GM21515 (cell line): ENCODE measurements at regions not wholly inside any gene's neighbourhood (a gene's known extent, or its start where the extent isn't known, plus 50 kb on each side); places are given as distances from the start of the nearest gene placed in this dataset.

ENCODE experiments used
- ATAC-seq: cut with Tn5 transposase; IDR thresholded peaks from one replicate; pipeline ENCODE4 v1.9.1; 2021; ENCODE audit not compliant: unreplicated experiment

DNA sequence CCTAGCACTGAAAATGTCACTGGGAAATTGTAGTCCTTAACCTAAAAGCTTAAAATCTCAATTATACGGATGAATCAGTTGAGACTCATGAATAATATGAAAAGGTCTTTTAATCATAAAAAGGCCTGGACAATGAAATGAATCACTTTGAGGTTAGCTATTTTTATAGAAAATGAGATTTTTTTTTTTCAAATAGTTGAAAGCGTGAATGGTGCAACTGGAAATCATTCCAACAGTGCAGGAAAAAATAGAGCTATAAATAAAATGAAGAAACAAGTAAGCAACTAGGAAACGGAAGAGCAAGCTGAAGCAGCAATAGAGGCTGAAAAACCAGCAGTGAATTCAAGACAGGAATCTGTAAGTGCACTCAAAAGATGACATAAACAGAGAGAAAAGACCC is 142.9 kb downstream of the BACH1 start:
- ATAC-seq, result no peak

DNA sequence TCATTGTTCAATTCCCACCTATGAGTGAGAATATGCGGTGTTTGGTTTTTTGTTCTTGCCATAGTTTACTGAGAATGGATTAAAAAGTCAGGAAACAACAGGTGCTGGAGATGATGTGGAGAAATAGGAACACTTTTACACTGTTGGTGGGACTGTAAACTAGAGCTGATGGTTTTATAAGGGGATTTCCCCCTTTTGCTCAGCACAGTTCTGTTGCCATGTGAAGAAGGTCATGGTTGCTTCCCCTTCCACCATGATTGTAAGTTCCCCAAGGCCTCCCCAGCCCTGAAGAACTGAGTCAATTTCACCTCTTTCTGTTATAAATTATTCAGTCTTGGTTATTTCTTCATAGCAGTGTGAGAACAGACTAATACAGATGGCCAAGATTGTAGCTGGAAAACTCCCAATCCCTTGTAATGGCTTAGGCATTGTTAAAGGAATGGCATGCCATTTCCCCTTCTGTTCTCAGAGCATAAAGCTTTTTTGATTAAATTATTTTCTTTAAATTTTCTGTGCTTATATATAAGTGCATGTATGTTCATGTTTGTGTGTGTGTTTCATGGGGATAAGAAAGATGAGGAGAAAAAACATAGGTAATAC is 144.8 kb downstream of the BACH1 start:
- ATAC-seq, result no peak

DNA sequence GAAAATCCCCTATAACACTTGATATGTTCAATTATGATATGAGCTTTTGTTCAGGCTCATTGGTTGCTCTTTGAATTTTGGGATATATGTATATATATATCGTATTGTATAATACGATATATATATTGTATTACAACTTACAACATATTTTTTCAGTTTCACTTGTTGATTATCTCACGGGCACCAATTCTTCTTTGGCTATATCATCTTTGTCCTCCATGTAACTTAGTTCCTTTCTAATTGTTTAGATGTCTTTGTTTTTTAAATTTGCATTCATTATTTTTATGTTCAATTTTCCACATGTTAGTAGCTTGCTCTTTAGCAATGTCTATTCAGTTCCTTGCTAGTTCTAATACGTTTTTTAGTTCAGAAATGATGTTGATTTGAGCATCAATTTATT is 150.0 kb downstream of the BACH1 start:
- ATAC-seq, result no peak

DNA sequence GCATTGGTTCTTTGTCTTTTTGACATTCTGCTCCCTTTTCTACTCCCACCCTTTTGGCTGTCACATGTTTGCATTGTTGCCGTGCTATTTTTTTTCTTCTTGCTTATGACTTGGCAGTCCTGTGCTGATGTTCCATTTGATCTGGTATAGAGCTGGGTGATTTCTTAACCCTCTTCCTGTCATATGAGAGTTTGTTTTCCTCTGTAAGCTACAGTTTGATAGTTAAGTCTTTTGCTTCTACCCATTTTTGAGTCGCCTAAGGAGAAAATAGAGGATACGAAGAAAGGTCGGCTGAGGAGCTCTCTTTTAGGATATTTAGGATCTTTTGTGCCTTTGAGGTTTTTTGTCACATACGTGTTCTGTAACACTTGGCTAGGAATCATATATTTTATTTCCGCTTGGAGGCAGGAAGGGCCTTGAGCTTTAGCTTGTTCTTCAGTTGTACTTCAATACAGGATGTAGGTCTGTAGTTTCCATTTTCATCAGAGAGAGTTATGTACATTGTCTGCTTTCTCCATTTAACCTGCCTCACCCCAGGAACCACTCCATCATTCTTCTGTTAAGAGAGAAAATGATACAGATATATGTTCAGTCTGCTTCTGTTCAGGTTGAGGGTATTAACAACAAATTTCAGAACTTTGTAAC is 150.7 kb downstream of the BACH1 start:
- ATAC-seq, result no peak

DNA sequence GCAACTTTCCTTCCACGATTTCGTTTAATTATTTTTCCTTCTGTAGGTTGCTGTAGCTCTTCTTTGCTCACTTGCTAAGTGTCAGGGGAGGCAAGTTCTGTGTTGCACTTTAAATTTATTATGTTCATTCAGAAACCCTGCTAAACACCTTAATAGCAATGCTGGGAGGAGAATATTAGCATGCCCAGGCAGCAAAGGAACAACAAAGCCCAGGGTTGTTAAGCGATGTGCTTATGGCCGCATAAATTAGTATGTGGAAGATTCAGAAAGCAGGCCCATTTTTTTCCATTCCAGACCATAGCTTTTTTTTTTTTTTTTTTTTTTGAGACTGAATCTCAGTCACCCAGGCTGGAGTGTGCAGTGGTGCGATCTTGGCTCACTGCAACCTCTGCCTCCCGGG is 151.3 kb downstream of the BACH1 start:
- ATAC-seq, result no peak

DNA sequence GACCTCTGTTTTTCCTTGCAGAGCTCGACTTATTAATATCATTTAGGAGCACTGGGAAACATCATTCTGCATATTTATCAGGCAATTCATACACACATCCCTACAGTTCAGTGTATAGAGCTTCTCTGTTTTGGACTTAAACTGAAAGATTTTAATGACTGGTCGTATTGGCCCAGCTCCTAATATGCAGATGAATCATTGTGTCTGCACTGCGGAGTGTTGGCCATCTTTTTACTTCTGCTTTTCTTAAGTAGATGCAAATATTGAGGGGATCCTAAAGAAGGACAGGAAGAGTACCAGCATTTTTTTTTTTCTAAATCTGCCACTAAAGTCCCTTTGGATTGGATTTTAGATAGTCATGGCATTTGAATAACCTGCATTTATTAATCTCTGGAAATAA is 154.8 kb downstream of the BACH1 start:
- ATAC-seq, result no peak

DNA sequence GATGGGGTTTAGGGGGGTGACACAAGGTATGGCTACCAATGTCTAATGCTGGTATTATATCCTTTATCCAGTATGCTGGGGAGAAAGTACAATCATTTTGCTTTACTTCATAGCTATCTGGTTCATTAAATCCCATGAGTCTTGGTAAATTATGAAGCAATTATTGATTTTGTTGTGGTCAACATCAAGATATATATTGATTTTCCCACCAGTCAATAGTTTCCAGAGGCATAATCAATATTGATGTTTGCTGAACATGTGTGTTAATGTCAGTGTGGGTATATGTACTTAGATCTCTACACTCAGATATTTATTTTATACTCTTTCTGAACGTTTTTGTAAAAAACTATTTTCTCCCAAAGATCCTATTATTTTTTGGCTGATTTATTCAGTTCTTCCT is 155.5 kb downstream of the BACH1 start:
- ATAC-seq, result no peak

DNA sequence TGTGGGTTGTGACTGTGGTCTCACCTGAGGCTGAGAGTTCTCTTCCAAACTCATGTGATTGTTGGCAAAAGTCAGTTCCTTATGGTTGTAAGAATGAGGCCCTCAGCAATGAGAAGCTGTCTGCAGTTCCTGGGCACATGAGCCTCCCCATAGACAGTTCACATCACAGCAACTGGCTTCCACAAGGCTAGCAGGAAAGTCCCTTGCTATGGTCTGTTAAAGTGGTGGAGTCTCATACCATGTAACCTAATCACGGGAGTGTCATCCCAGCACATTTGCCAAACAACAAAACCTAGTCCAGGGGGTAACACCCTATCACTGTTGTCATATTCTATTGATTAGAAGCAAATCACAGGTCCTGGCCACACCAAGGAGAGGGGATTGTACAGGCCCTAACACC is 163.8 kb downstream of the BACH1 start:
- ATAC-seq, result no peak

DNA sequence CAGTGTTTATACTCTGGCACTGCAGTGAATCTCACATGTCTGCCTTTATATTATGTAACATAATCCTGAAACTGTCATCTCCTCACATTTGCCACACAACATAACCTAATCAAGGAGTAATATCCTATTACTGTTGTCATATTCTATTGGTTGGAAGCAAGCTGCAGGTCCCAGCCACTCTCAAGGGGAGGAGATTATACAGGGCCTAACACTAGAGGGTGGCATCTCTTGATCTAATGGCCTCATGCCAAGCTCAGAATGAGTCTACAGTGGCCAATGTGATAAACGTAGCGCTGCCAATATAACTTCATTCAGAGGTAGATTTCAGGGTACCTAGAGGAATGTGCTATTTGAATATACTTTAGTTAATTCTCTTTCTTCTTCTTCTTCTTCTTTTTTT is 166.8 kb downstream of the BACH1 start:
- ATAC-seq, result no peak

DNA sequence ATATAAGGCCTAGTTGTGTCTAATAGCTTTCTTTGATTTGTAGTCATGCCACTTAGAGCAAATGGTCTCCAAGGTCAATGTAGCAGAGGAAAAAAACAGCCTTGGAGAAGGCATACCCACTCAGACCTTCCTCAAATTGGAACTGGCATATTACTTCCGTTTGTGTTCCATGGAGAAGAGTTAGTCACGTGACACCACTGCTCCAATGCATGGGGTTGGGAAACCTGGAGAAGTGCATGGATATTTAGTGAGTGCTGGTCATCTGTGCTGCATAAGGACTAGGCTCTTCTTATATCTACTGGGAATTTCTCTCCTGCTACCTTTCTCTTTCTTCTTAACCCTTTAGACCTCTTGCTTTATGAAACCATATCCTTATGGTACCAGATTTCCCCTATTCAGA is 167.8 kb downstream of the BACH1 start:
- ATAC-seq, result no peak

DNA sequence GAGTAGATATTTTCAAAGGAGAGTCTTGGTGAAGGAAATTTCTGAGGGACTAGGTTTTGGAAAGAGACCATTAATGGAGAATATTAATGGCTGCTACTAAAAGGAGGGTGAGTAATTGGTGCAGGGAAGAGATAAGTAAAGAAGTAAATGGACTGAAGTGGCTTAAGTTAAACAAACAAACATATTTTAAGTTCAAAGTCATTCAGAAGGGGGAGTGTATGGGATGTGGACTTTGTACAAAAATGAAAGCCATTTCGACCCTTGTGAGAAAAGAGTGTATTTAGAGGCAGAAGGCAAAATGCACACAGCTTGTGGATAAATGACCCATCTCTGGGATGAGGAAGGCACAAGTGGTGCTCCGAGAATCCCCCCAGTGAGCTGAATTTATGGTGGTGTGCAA is 171.7 kb downstream of the BACH1 start:
- no peak for ATAC-seq

DNA sequence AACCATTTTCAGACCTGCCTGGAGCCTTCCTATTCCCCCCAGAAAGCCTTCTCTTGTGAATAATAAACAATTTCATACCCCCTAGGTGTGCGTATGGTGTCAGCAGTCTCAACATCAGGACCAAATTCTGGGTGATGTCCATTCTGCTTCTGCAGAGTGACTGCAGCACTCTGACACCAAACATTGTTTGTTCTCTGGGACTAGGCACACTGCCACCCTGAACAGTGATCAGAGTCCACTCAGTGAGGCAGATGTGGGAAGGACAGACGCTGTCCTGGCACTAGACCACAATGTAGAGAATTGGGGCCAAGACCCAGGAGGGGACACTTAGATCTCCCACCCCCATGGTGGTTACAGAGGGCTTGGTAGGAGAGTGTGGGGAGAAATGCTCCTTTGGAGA is 175.1 kb downstream of the BACH1 start:
- ATAC-seq, result no peak

DNA sequence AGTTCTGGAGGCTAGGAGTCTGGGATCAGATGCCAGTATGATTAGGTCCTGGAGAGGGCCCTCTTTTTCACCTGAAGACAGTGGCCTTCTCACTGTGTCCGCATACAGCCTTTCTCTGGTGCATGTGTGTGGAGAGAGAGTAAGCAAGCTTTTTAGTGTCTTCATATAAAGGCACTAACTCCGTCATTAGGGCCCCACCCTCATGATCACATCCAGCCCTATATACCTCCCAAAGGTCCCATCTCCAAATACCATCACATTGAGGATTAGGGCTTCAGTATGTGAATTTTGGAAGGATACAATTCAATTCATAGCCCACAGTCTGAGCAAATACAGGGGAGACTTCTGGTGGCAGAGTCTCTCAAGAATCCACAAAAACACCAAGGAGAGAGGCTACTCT is 176.6 kb downstream of the BACH1 start:
- no peak for ATAC-seq

DNA sequence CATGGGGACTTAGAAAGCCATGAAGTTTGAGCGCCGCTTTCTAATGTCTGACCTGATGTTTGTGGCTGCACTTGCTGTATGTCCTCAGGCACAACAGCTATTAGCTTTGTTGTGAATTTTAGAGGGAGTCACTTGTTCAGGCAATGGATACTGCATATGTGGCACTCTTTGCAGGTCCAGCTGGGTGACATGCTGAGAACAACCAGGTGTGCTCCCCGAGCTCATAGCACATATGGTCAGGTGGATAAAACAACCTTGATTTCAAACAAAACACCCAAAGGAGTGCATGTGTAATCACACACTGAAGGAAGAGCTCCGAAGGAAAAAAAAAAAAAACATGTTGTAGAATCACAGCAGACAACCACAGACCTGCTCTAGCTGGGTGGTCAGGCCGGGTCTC is 178.6 kb downstream of the BACH1 start:
- ATAC-seq, result no peak

DNA sequence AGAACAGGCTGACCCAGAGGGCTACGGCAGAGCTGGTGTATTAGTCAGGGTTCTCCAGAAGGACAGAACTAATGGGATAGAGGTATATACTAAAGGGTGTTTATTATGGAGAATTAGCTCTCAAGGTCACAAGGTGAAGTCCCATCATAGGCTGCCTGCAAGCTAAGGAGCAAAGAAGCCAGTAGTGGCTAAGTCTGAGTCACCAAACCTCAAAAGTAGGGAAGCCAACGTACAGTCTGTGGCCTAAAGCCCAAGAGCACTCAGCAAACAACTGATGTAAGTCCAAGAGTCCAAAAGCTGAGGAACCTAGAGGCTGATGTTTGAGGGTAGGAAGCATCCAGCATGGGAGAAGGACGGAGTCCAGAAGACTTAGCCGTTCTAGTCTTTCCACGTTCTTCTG is 179.2 kb downstream of the BACH1 start:
- no peak for ATAC-seq

DNA sequence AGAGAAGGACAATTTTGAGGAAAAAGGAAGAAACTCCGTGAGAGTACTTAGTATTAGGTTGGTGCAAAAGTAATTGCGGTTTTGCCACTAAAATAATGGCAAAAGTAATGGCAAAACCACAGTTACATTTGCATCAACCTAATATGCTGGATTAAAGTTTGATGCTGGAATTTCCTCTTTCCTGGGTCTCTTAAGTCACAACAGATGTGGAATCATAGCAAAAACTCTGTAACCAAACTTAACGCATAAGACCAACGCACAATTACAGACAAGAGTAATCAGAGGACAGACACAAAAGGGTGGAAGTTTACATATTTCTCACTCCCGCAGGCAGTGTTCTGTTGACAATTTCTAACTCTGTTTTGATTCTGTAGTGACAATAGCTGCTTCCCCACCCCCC is 182.4 kb downstream of the BACH1 start:
- ATAC-seq, result no peak

DNA sequence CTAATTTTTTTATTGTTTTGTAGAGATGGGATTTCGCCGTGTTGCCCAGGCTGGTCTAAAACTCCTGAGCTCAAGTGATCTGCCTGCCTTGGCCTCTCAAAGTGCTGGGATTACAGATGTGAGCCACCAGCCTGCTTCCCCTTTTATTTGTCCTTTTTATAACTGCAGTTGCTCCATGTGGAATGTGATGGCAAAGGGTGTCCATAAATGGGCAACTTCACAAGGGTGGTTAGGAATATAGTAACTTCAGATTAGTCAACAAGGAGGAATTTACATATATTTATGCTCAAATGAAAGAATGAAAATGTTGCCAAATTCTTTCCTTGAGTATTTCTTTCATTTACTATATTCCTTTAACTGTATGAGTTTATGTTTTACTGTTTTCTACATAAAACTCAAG is 182.9 kb downstream of the BACH1 start:
- ATAC-seq, result no peak

DNA sequence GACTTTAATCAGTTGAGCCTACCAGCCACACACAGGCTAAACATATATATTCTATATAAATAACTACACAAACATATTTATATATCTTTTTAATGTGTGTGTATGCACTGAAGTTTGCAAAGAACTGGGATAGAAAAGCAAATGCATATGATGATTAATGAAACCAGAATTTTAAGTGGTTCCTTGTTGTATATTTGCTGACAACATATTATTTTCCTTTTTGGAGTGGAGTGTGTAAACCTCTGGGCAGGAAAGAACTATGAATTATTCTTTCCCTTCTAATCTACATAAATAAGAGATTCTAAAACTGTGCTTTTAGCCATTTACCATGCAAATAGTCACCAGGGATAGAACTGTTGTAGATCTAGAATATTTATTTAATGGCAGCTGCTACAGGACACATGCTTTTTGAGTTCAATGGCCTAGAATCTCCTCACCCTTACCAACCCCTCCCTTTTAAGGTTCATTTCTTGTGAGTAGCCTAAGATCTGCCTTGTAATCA is 187.6 kb downstream of the BACH1 start:
- no peak for ATAC-seq
